ENCODE measurements at regions not wholly inside any gene's neighbourhood (a gene's known extent, or its start where the extent isn't known, plus 50 kb on each side); places are given as distances from the start of the nearest gene placed in this dataset.

DNA sequence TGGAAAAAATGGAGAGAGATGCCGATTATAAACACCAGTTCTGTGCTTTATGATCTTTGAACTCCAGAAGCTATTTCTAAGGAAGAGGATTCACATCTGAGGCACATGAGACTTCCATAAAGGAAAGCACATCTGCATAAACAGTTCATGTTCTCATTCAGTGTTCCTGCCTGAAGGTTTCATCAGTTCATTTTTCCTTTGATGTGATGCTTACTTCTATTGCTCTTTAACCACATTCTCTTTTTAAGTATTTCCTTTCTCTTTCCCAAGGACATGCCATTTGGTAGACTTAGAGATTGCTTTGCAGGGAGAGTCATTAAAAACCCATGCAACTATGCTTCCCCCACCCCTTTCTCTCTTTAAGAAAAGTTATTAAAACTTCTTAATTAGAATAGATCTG is 387.0 kb upstream of the FLRT2 start:
- H3K27me3 ChIP-seq (ENCODE audit: control insufficient read depth in 2 of 2, insufficient read depth in 2 of 2, low read length in 2 of 2), result no peaks in the 10 kb centered on the region
- no peaks in the 10 kb centered on the region for H3K4me1 ChIP-seq (ENCODE audit: control insufficient read depth in 1 of 2, insufficient read depth in 2 of 2, low read length in 2 of 2)
- Mint-ChIP-seq H3K9me3 (peaks cover 0 to 10% (median 2%) of the 10 kb centered on the region in 7 donors), H3K4me1 (no peaks in the 10 kb centered on the region), H3K36me3 (no peaks in the 10 kb centered on the region), H3K27me3 (ENCODE audit: low read depth in 3 of 3) (no peaks in the 10 kb centered on the region), H3K4me3 (no peak overlapping the region), H3K27ac (no peak overlapping the region)
- H3K4me3 ChIP-seq (replicated peaks in 1 of 3; ENCODE audit: low read depth in 2 of 3, low read length in 3 of 3), result no peak overlapping the region
- no peaks in the 10 kb centered on the region for H3K36me3 ChIP-seq (replicated peaks in 1 of 2; ENCODE audit: control insufficient read depth in 1 of 2, insufficient read depth in 2 of 2, low read length in 2 of 2)
- no peak overlapping the region for H2AFZ ChIP-seq (ENCODE audit: insufficient read depth, low read depth, low read length, poor library complexity, severe bottlenecking)
- no peak overlapping the region for H3K9ac ChIP-seq (ENCODE audit: insufficient read depth, low read length, poor library complexity, severe bottlenecking)
- H3K79me2 ChIP-seq (ENCODE audit: insufficient read depth, low read length), result no peaks in the 10 kb centered on the region
- 88% methylated on average over 1 of the region's 1 CpG for WGBS (ENCODE audit: insufficient coverage)
- H3K27ac ChIP-seq (ENCODE audit: low read depth in 1 of 2, low read length in 2 of 2), result no peak overlapping the region
- no peak for DNase-seq
- no peaks in the 10 kb centered on the region for H4K20me1 ChIP-seq (ENCODE audit: insufficient read depth, low read length)
- TF ChIP-seq, protein P1, sequence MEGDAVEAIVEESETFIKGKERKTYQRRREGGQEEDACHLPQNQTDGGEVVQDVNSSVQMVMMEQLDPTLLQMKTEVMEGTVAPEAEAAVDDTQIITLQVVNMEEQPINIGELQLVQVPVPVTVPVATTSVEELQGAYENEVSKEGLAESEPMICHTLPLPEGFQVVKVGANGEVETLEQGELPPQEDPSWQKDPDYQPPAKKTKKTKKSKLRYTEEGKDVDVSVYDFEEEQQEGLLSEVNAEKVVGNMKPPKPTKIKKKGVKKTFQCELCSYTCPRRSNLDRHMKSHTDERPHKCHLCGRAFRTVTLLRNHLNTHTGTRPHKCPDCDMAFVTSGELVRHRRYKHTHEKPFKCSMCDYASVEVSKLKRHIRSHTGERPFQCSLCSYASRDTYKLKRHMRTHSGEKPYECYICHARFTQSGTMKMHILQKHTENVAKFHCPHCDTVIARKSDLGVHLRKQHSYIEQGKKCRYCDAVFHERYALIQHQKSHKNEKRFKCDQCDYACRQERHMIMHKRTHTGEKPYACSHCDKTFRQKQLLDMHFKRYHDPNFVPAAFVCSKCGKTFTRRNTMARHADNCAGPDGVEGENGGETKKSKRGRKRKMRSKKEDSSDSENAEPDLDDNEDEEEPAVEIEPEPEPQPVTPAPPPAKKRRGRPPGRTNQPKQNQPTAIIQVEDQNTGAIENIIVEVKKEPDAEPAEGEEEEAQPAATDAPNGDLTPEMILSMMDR (IDR thresholded peaks at IDR 0.05), result no peak
- no peak overlapping the region for H3K4me2 ChIP-seq (replicated peaks; ENCODE audit: extremely low read depth, low read length, poor library complexity, severe bottlenecking)
- intact Hi-C loops (cut with micrococcal nuclease), result no loop called here
- peaks cover 0 to under 1% of the 10 kb centered on the region in 2 donors for H3K9me3 ChIP-seq (replicated peaks in 1 of 2; ENCODE audit: control insufficient read depth in 1 of 2, insufficient read depth in 1 of 2, low read length in 2 of 2)

DNA sequence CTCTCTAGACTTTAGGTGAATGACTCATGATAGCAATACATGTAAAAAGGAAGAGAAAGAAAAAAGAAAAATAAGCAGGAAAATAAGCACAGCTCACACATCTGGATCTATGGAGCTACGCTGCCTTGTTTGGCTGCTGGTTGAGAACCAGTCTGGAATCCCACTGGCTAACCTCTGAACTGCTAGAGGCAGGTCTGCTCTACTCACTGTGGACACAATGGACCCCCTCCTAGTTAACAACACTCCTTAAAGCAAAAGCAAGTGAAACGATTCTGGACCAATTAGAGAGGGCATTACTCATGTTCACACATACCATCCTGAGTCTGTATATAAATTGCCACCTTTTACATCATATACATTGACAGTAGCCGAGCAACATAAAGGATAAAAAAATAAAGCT is 383.2 kb upstream of the FLRT2 start:
- Histone ChIP-seq H4K20me1 (ENCODE audit: insufficient read depth, low read length) (no peaks in the 10 kb centered on the region), H2AFZ (ENCODE audit: insufficient read depth, low read depth, low read length, poor library complexity, severe bottlenecking) (no peak overlapping the region), H3K9ac (ENCODE audit: insufficient read depth, low read length, poor library complexity, severe bottlenecking) (no peak overlapping the region), H3K36me3 (replicated peaks in 1 of 2; ENCODE audit: control insufficient read depth in 1 of 2, insufficient read depth in 2 of 2, low read length in 2 of 2) (no peaks in the 10 kb centered on the region), H3K4me2 (replicated peaks; ENCODE audit: extremely low read depth, low read length, poor library complexity, severe bottlenecking) (no peak overlapping the region), H3K27me3 (ENCODE audit: control insufficient read depth in 2 of 2, insufficient read depth in 2 of 2, low read length in 2 of 2) (no peaks in the 10 kb centered on the region), H3K79me2 (ENCODE audit: insufficient read depth, low read length) (no peaks in the 10 kb centered on the region), H3K4me3 (replicated peaks in 1 of 3; ENCODE audit: low read depth in 2 of 3, low read length in 3 of 3) (no peak overlapping the region), H3K4me1 (ENCODE audit: control insufficient read depth in 1 of 2, insufficient read depth in 2 of 2, low read length in 2 of 2) (no peaks in the 10 kb centered on the region), H3K9me3 (replicated peaks in 1 of 2; ENCODE audit: control insufficient read depth in 1 of 2, insufficient read depth in 1 of 2, low read length in 2 of 2) (peaks cover 0 to 2% of the 10 kb centered on the region in 2 donors), H3K27ac (ENCODE audit: low read depth in 1 of 2, low read length in 2 of 2) (no peak overlapping the region)
- Mint-ChIP-seq H3K36me3 (no peaks in the 10 kb centered on the region), H3K4me3 (no peak overlapping the region), H3K27me3 (ENCODE audit: low read depth in 3 of 3) (no peaks in the 10 kb centered on the region), H3K4me1 (no peaks in the 10 kb centered on the region), H3K27ac (no peak overlapping the region), H3K9me3 (peaks cover 0 to 11% (median 3%) of the 10 kb centered on the region in 7 donors)
- DNase-seq, result no peak
- WGBS (ENCODE audit: insufficient coverage), result 80% methylated on average over 2 of the region's 3 CpGs
- TF ChIP-seq, protein P1 (IDR thresholded peaks at IDR 0.05), result no peak
- intact Hi-C loops (cut with micrococcal nuclease), result no loop called here

Measured in CD14-positive monocyte (primary cell).